Suprapubic skin (tissue), 4 donors: ENCODE measurements at regions not wholly inside any gene's neighbourhood (a gene's known extent, or its start where the extent isn't known, plus 50 kb on each side); places are given as distances from the start of the nearest gene placed in this dataset.
"Not testable (repeated sequence)": the region's sequence is repeated elsewhere in the genome, so short reads cannot be mapped to it uniquely, and the experiment has no call there.

Experiments used
- DNase-seq, 2 donors: peaks; one replicate each; pipeline ENCODE4 v3.0.0-alpha.2; 2019; ENCODE audit warnings: low spot score in 2 of 2
- H3K27ac ChIP-seq: fragments of 200-600 bp; sonication (generic); one replicate; pipeline ENCODE4 v1.5.1; 2019
- H3K27me3 ChIP-seq: fragments of 200-600 bp; sonication (generic); one replicate; pipeline ENCODE4 v1.5.1; 2019
- H3K36me3 ChIP-seq: fragments of 200-600 bp; sonication (generic); one replicate; pipeline ENCODE4 v1.5.1; 2019
- H3K4me1 ChIP-seq: fragments of 200-600 bp; sonication (generic); one replicate; pipeline ENCODE4 v1.5.1; 2019
- H3K4me3 ChIP-seq: fragments of 200-600 bp; sonication (generic); one replicate; pipeline ENCODE4 v1.5.1; 2019; ENCODE audit warnings: mild to moderate bottlenecking
- H3K9me3 ChIP-seq: fragments of 200-600 bp; sonication (generic); one replicate; pipeline ENCODE4 v1.5.1; 2019
- EP300 ChIP-seq: sonication (generic); formaldehyde crosslinking; IDR thresholded peaks from one replicate; pipeline ENCODE4 v1.6.1; 2017; ENCODE audit warnings: antibody characterized with exemption
- POLR2A ChIP-seq, 2 donors: fragments of 450-650 bp; IDR thresholded peaks; one replicate each; pipeline ENCODE4 v1.6.1; 2017; ENCODE audit warnings: antibody characterized with exemption in 2 of 2, mild to moderate bottlenecking in 2 of 2, moderate library complexity in 2 of 2
- POLR2AphosphoS5 ChIP-seq, 3 donors: sonication (generic); formaldehyde crosslinking; IDR thresholded peaks; one replicate each; pipeline ENCODE4 v1.6.1; 2017; ENCODE audit warnings: antibody characterized with exemption in 3 of 3
- WGBS: methylation state at CpG from one replicate; pipeline ENCODE4 v1.1.5; 2018; 5-methylcytosine and 5-hydroxymethylcytosine counted together
- TF ChIP-seq, protein P1 (sequence below), 2 donors: fragments of 200-600 bp in 1 of 2; fragments of 450-650 bp in 1 of 2; sonication (generic) in 1 of 2; IDR thresholded peaks; one replicate each; pipeline ENCODE4 v1.5.1; 2016 to 2019; ENCODE audit warnings: antibody characterized with exemption in 2 of 2, mild to moderate bottlenecking in 1 of 2, moderate library complexity in 1 of 2

- DNase-seq = no peak
- Histone ChIP-seq H3K4me3 (no peak overlapping the region), H3K4me1 (no peaks in the 10 kb centered on the region), H3K36me3 (no peaks in the 10 kb centered on the region), H3K27ac (no peak overlapping the region), H3K27me3 (no peaks in the 10 kb centered on the region), H3K9me3 (no peaks in the 10 kb centered on the region)
- 84% methylated on average over 2 of the region's 2 CpGs for WGBS
- no peak for TF ChIP-seq EP300
- TF ChIP-seq POLR2A (IDR thresholded peaks at IDR 0.05) = no peak
- TF ChIP-seq, protein P1, sequence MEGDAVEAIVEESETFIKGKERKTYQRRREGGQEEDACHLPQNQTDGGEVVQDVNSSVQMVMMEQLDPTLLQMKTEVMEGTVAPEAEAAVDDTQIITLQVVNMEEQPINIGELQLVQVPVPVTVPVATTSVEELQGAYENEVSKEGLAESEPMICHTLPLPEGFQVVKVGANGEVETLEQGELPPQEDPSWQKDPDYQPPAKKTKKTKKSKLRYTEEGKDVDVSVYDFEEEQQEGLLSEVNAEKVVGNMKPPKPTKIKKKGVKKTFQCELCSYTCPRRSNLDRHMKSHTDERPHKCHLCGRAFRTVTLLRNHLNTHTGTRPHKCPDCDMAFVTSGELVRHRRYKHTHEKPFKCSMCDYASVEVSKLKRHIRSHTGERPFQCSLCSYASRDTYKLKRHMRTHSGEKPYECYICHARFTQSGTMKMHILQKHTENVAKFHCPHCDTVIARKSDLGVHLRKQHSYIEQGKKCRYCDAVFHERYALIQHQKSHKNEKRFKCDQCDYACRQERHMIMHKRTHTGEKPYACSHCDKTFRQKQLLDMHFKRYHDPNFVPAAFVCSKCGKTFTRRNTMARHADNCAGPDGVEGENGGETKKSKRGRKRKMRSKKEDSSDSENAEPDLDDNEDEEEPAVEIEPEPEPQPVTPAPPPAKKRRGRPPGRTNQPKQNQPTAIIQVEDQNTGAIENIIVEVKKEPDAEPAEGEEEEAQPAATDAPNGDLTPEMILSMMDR (IDR thresholded peaks at IDR 0.05) = no peak
- TF ChIP-seq POLR2AphosphoS5 (IDR thresholded peaks at IDR 0.05) = no peak
These were observed 93.9 kb upstream of the CTSV start for GRCh38 chr9:97132865-97133264.

GRCh38 chr9:97130864-97131263, 91.9 kb upstream of the CTSV start:
- not testable (repeated sequence) for DNase-seq, H3K36me3 ChIP-seq, H3K4me1 ChIP-seq, H3K9me3 ChIP-seq, H3K4me3 ChIP-seq, H3K27me3 ChIP-seq, H3K27ac ChIP-seq
- 92% methylated on average over 15 of the region's 16 CpGs for WGBS

DNA sequence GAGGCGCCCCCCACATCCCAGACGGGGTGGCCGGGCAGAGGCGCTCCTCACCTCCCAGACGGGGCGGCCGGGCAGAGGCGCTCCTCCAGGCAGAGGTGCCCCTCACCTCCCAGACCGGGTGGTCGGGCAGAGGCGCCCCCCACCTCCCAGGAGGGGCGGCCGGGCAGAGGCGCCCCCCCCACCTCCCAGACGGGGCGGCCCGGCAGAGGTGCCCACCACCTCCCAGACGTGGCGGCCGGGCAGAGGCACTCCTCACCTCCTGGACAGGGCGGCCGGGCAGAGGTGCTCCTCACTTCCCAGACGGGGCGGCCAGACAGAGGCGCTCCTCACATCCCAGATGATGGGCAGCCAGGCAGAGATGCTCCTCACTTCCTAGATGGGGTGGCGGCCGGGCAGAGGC, 91.4 kb upstream of the CTSV start:
- 92% methylated on average over 18 of the region's 27 CpGs for WGBS
- H3K4me3 ChIP-seq, H3K27ac ChIP-seq, DNase-seq, H3K27me3 ChIP-seq, H3K4me1 ChIP-seq, H3K9me3 ChIP-seq, H3K36me3 ChIP-seq: not testable (repeated sequence)

DNA sequence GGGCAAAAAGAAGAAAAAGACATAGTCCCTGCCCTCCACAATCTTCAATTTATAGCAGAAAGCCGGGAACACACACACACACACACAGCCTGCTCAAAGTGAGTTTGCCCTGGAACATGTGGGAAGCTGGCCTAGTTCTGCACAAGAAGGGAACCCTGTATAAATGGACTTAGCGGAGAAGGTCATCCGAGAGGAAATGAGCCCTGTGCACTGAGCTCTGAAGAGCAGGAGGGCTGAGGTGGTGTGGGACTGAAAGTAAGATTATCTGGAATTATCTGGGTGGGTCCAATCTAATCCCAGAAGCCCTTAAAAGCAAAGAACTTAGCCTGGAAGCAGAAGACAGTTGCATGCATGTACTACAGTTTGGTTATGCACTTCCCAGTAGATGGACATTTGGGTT, 90.0 kb upstream of the CTSV start:
- TF ChIP-seq POLR2AphosphoS5 (IDR thresholded peaks at IDR 0.05) (no peak), POLR2A (IDR thresholded peaks at IDR 0.05) (no peak), EP300 (no peak)
- TF ChIP-seq, protein P1 (IDR thresholded peaks at IDR 0.05) = no peak
- 83% methylated on average over 3 of the region's 3 CpGs for WGBS
- H3K27ac ChIP-seq = no peak overlapping the region
- no peaks in the 10 kb centered on the region for H3K4me1 ChIP-seq
- DNase-seq = no peak
- H3K27me3 ChIP-seq = no peaks in the 10 kb centered on the region
- no peaks in the 10 kb centered on the region for H3K9me3 ChIP-seq
- no peak overlapping the region for H3K4me3 ChIP-seq
- H3K36me3 ChIP-seq = no peaks in the 10 kb centered on the region

DNA sequence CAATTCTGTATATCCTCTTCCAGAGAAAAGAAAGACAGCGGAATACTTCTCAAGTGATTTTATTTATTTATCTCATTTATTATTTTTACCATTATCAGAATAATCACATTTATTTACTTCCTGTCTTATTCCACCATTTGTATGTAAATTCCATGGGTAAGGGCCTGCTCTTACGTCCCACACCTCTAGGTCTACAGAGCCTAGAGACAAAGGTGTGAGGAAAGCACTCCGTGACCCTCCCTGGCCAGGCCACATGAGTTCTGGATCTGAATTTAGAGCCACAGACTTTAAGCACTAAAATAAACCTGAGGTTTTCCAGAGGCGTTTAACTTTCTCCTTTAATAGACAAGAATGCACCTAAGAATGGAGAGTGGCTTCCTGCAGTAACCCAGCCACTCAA, 85.3 kb upstream of the CTSV start:
- TF ChIP-seq POLR2AphosphoS5 (IDR thresholded peaks at IDR 0.05) (no peak), EP300 (no peak), POLR2A (IDR thresholded peaks at IDR 0.05) (no peak)
- TF ChIP-seq, protein P1 (IDR thresholded peaks at IDR 0.05) = no peak
- H3K4me1 ChIP-seq = no peaks in the 10 kb centered on the region
- no peaks in the 10 kb centered on the region for H3K36me3 ChIP-seq
- H3K27ac ChIP-seq = no peak overlapping the region
- no peaks in the 10 kb centered on the region for H3K9me3 ChIP-seq
- 92% methylated on average over 4 of the region's 4 CpGs for WGBS
- no peak overlapping the region for H3K4me3 ChIP-seq
- DNase-seq = no peak
- H3K27me3 ChIP-seq = no peaks in the 10 kb centered on the region

DNA sequence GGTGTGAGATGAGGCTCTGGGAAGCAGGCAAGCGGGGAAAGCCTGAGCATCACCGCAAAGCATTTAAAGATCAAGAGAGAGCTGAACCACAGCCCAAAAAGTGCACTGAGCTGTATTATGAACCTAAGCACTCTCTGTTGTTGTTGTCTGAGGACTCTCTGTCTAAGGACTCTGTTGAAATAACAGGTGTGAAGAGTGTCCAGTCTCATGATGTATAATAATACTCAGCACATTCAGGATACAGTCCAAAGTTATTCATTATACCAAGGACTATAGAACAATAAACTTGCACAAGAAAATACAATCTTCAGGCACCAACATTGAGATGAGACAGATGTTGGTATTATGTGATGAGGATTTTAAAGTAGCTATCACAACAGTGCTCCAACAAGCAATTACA, 71.8 kb upstream of the CTSV start:
- Histone ChIP-seq H3K4me1 (no peaks in the 10 kb centered on the region), H3K27me3 (no peaks in the 10 kb centered on the region), H3K9me3 (no peaks in the 10 kb centered on the region), H3K36me3 (no peaks in the 10 kb centered on the region), H3K27ac (no peak overlapping the region), H3K4me3 (no peak overlapping the region)
- TF ChIP-seq, protein P1 (IDR thresholded peaks at IDR 0.05) = no peak
- TF ChIP-seq POLR2A (IDR thresholded peaks at IDR 0.05) = no peak
- no peak for TF ChIP-seq POLR2AphosphoS5 (IDR thresholded peaks at IDR 0.05)
- no peak for TF ChIP-seq EP300
- WGBS = 84% methylated on average over 2 of the region's 2 CpGs
- DNase-seq = no peak
